CD4-positive, alpha-beta T cell treated with Interleukin-12 subunit alpha and Interleukin-12 subunit beta, for 1 hour (primary cell): ENCODE measurements at regions not wholly inside any gene's neighbourhood (a gene's known extent, or its start where the extent isn't known, plus 50 kb on each side); places are given as distances from the start of the nearest gene placed in this dataset.
"Not testable (repeated sequence)": the region's sequence is repeated elsewhere in the genome, so short reads cannot be mapped to it uniquely, and the experiment has no call there.

Experiments
- DNase-seq: peaks from one replicate; pipeline ENCODE4 v3.0.0-alpha.2; 2020

- no peak for DNase-seq
Measured at GRCh38 chr1:116185161-116185701, 74.0 kb downstream of the MAB21L3 start.

GRCh38 chr1:116189481-116189880, 78.3 kb downstream of the MAB21L3 start:
- DNase-seq, result no peak

- DNase-seq, result no peak
Measured at GRCh38 chr1:116191294-116191693, 80.1 kb downstream of the MAB21L3 start.

DNA sequence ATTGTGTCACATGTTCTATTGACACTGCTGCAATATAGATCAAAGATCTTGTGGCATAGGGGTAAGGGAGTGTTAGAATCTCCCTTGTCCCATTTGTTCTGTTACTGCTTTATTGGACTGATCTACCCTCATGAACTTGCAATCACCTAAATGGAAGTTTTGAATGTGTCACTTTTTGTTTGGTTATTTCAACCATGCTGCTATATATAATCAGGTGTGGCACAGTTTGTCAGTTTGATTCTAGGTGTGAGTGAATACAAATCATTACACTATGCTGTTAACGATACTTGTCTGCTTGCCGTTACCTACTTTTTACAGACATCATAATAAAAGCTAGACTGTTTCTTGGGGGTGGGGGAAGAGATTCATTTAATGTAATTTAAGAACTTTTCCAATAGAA, 82.6 kb downstream of the MAB21L3 start:
- DNase-seq, result no peak

DNA sequence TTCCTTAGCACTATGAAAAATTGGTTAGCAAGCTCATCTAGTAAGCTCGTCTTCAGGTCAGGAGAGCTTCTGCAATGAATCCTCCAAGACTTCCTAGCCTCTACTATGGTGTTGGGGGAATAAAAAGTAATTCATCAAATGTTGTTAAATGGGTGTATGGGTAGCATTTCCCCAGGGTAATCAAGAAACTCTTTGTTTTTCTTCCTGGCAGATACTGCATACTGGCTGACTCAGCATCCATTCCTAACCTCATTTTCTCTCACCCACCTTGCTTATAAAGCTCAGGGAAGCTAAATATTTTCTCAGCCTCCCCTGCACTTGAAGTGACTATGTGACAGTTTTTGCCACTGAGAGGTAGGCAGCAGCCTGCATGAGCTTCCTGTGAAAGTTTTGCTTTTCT, 83.4 kb downstream of the MAB21L3 start:
- DNase-seq, result no peak

- DNase-seq, result no peak
Measured at GRCh38 chr1:116195077-116195868, 84.1 kb downstream of the MAB21L3 start.

- not testable (repeated sequence) for DNase-seq
Measured at GRCh38 chr1:116200343-116200742, 89.1 kb downstream of the MAB21L3 start.

- no peak for DNase-seq
Measured at GRCh38 chr1:116201911-116202310, 90.7 kb downstream of the MAB21L3 start.

DNA sequence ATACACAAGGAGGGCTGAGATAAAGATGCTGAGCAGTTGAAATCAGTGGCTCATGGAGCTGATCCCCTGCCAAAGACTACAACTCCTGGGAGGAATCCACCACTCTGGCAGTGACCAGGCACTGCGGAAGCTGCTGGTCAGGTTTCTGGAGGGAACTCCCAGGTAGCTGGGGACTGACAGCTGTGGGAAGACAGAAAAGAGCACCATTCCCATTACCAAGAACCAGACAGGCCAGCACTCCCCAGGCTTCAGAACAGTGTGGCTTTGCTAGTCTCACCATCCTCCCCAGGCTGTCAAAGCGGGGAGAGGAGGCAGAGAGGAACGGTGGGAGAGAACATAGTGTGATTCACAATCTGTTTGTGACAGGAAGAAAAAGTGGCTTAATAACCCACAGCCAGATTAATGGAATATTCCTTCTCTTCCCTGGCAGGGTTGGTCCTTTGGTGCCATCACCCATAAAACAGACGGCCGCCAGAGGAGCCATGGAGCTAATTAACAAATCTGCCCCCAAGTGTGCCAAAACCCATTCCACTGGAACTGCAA, 92.1 kb downstream of the MAB21L3 start:
- no peak for DNase-seq

- DNase-seq, result no peak
Measured at GRCh38 chr1:116203920-116204319, 92.7 kb downstream of the MAB21L3 start.

- no peak for DNase-seq
Measured at GRCh38 chr1:116205941-116206679, 94.9 kb downstream of the MAB21L3 start.

DNA sequence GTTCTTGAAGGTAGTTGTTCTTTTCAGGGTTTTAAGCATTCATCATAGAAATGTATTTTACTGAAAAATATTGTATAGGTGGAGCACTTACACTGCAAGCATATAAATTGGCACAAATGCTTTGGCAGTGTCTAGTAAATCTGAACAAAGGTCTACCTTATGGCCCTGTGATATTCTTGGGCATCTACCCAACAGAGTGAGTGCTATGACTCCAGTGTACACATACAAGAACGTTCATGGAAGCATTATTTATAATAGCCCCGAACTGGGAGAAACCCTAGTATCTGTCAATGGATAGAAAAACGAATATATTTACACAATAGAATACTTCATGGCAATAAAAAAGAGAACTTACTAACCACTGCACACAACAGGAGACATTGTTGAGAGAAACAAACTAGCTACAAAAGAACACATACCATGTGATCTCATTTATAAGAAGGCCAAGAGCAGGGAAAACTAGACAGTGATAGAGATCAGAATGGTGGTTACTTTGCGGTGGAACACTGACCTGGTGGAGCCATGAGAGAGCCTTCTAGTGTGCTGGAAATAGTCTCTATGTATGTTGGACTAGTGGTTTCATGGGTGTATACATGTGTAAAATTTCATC, 96.0 kb downstream of the MAB21L3 start:
- no peak for DNase-seq

- no peak for DNase-seq
Measured at GRCh38 chr1:116208136-116208535, 96.9 kb downstream of the MAB21L3 start.

- no peak for DNase-seq
Measured at GRCh38 chr1:116211294-116211693, 100.1 kb downstream of the MAB21L3 start.

- DNase-seq, result no peak
Measured at GRCh38 chr1:116218922-116219321, 107.7 kb downstream of the MAB21L3 start.

- DNase-seq, result no peak
Measured at GRCh38 chr1:116219651-116220434, 108.6 kb downstream of the MAB21L3 start.

DNA sequence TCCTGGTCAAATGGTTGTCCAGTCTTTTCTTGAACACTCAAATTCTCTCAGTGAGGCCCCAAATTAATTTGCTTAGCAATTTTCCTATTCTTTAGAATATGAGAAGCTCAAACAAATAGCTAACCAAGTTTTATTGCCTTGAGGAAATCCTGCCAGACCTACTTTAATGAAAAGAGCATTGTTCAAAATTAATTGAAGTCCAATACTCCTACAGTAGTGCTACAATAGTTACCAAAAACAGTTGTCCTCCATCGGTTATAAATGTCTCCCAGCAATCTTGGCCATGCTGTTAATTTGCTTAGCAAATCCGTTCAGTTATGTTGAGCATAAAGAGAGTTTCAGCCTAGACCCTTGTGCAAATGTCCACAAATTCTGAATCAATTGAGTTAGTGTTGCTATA, 112.9 kb downstream of the MAB21L3 start:
- DNase-seq, result no peak

- DNase-seq, result no peak
Measured at GRCh38 chr1:116224561-116224960, 113.4 kb downstream of the MAB21L3 start.

- no peak for DNase-seq
Measured at GRCh38 chr1:116226017-116226416, 114.8 kb downstream of the MAB21L3 start.

DNA sequence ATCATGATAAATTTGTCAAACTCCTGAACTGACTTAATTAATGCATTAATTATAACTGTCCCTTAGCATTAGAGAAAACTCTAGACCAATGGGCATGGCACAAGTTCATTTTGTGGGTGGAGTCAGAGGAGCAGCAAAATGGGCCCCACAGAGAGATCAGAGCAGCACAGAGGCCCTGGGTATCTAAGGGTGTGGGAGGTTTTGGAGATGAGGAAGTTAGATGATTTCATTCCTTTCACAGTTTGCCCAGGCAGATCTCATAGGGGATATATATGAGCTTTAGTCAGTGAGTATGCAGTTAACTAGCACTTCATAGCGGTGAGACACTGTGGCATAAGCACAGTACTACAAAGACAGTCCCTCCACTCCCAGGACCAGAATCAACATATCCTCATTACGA, 117.3 kb downstream of the MAB21L3 start:
- no peak for DNase-seq

DNA sequence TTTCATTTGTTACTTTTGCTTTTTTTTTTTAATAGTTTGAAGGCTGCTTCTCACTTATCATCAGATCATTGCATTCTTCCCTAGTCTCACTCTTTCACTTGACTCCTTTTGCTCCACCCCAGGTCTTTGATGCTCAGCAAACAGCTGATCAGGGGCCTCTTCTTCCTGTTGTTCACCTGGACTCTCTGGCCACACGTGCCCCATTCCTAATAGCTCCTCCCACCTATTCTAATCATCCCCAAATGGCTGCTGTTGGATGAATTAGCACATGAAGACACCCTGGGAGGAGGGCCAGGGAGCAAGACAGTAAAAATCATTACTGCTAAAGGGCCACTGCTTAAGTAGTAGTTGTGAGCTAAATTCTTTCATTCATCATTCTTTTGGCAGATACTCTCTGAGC, 119.5 kb downstream of the MAB21L3 start:
- no peak for DNase-seq

DNA sequence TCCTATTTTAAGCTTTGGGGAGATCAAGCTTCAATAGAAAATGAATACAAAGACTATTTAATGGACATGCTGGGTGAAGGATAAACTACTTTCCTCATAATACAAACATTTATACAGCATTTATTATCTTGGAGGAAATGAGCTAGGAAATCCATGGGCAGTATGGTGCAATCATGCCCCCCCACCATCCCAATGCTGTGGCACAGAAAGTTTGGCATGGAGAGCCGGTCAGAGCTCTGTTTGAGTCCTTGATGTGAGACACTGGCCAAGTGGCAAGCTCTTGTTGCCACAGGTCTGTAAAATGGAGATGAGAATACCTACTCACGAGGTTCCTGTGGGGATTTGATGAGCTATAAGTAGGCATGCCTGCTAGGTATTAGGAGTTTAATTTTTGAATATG, 120.6 kb downstream of the MAB21L3 start:
- no peak for DNase-seq
